ENCODE measurements at regions not wholly inside any gene's neighbourhood (a gene's known extent, or its start where the extent isn't known, plus 50 kb on each side); places are given as distances from the start of the nearest gene placed in this dataset.

GRCh38 chr2:14047491-14047890 lies 585.0 kb upstream of the LRATD1 start:
- no peak overlapping the region for H3K27ac ChIP-seq
- no peaks in the 10 kb centered on the region for H3K27me3 ChIP-seq
- intact Hi-C loops (cut with DNase I; ENCODE audit: low total_unique reads) = no loop called here
- no peaks in the 10 kb centered on the region for H3K9me3 ChIP-seq
- H3K36me3 ChIP-seq = no peaks in the 10 kb centered on the region
- no peak for TF ChIP-seq CTCF (IDR thresholded peaks at IDR 0.05)
- no peak overlapping the region for H3K4me3 ChIP-seq
- no peak for DNase-seq
- no peaks in the 10 kb centered on the region for H3K4me1 ChIP-seq

GRCh38 chr2:14051401-14051800 lies 581.1 kb upstream of the LRATD1 start:
- Histone ChIP-seq H3K27me3 (no peaks in the 10 kb centered on the region), H3K4me1 (no peaks in the 10 kb centered on the region), H3K9me3 (no peaks in the 10 kb centered on the region), H3K27ac (no peak overlapping the region), H3K4me3 (no peak overlapping the region), H3K36me3 (no peaks in the 10 kb centered on the region)
- TF ChIP-seq CTCF (IDR thresholded peaks at IDR 0.05) = no peak
- intact Hi-C loops (cut with DNase I; ENCODE audit: low total_unique reads) = no loop called here
- DNase-seq = no peak

GRCh38 chr2:14053105-14053504 lies 579.4 kb upstream of the LRATD1 start:
- no peak for TF ChIP-seq CTCF (IDR thresholded peaks at IDR 0.05)
- no peak overlapping the region for H3K4me3 ChIP-seq
- intact Hi-C loops (cut with DNase I; ENCODE audit: low total_unique reads) = no loop called here

GRCh38 chr2:14064346-14064745 lies 568.2 kb upstream of the LRATD1 start:
- Histone ChIP-seq H3K27ac (no peak overlapping the region), H3K9me3 (no peaks in the 10 kb centered on the region), H3K27me3 (no peaks in the 10 kb centered on the region), H3K4me3 (no peak overlapping the region), H3K36me3 (no peaks in the 10 kb centered on the region), H3K4me1 (no peaks in the 10 kb centered on the region)
- intact Hi-C loops (cut with DNase I; ENCODE audit: low total_unique reads) = no loop called here
- no peak for DNase-seq
- TF ChIP-seq CTCF (IDR thresholded peaks at IDR 0.05) = no peak

More at GRCh38 chr2:14053105-14053504, 579.4 kb upstream of the LRATD1 start:
- no peak for DNase-seq
- no peak overlapping the region for H3K27ac ChIP-seq
- no peaks in the 10 kb centered on the region for H3K4me1 ChIP-seq
- H3K27me3 ChIP-seq = no peaks in the 10 kb centered on the region
- no peaks in the 10 kb centered on the region for H3K9me3 ChIP-seq
- no peaks in the 10 kb centered on the region for H3K36me3 ChIP-seq

GRCh38 chr2:14072338-14072737 lies 560.2 kb upstream of the LRATD1 start:
- Histone ChIP-seq H3K27ac (no peak overlapping the region), H3K4me3 (no peak overlapping the region), H3K4me1 (no peaks in the 10 kb centered on the region), H3K36me3 (no peaks in the 10 kb centered on the region), H3K9me3 (no peaks in the 10 kb centered on the region), H3K27me3 (no peaks in the 10 kb centered on the region)
- TF ChIP-seq CTCF (IDR thresholded peaks at IDR 0.05) = no peak
- no peak for DNase-seq
- intact Hi-C loops (cut with DNase I; ENCODE audit: low total_unique reads) = no loop called here

GRCh38 chr2:14074691-14075090 lies 557.8 kb upstream of the LRATD1 start:
- no peaks in the 10 kb centered on the region for H3K27me3 ChIP-seq
- H3K9me3 ChIP-seq = no peaks in the 10 kb centered on the region
- no peak overlapping the region for H3K4me3 ChIP-seq
- no peaks in the 10 kb centered on the region for H3K36me3 ChIP-seq
- H3K27ac ChIP-seq = no peak overlapping the region
- DNase-seq = no peak
- intact Hi-C loops (cut with DNase I; ENCODE audit: low total_unique reads) = no loop called here
- TF ChIP-seq CTCF (IDR thresholded peaks at IDR 0.05) = no peak
- no peaks in the 10 kb centered on the region for H3K4me1 ChIP-seq

All from tibial artery (tissue), 4 donors.